MM.1S (cell line): ENCODE measurements at regions not wholly inside any gene's neighbourhood (a gene's known extent, or its start where the extent isn't known, plus 50 kb on each side); places are given as distances from the start of the nearest gene placed in this dataset.

ENCODE experiments used
- DNase-seq: peaks from one replicate; pipeline ENCODE4 v3.0.0-alpha.2; 2015
- H2AFZ ChIP-seq: fragments of 300-600 bp; sonication (generic); 2 replicates; pipeline ENCODE4 v1.6.0; 2016; ENCODE audit warnings: antibody characterized with exemption, low read length
- H3F3A ChIP-seq: fragments of 300-600 bp; sonication (generic); 2 replicates; pipeline ENCODE4 v1.6.1; 2016; ENCODE audit warnings: mild to moderate bottlenecking, antibody characterized with exemption, low read length, moderate library complexity, mixed read lengths; ENCODE audit not compliant: insufficient read depth
- H3K27ac ChIP-seq: fragments of 300-600 bp; sonication (generic); 2 replicates; pipeline ENCODE4 v1.5.1; 2016; ENCODE audit warnings: mild to moderate bottlenecking, low read length
- H3K27me3 ChIP-seq: fragments of 300-600 bp; sonication (generic); replicated peaks from 2 replicates; pipeline ENCODE4 v1.6.0; 2016; ENCODE audit warnings: low read length; ENCODE audit not compliant: insufficient read depth
- H3K36me3 ChIP-seq: fragments of 300-600 bp; sonication (generic); replicated peaks from 2 replicates; pipeline ENCODE4 v1.6.1; 2016; ENCODE audit warnings: mild to moderate bottlenecking, low read length, mixed read lengths; ENCODE audit not compliant: insufficient read depth
- H3K4me1 ChIP-seq: fragments of 300-600 bp; sonication (generic); 2 replicates; pipeline ENCODE4 v1.6.1; 2016; ENCODE audit warnings: low read length, mixed read lengths
- H3K4me2 ChIP-seq: fragments of 300-600 bp; sonication (generic); 2 replicates; pipeline ENCODE4 v1.6.0; 2016; ENCODE audit warnings: low read depth, low read length
- H3K4me3 ChIP-seq: fragments of 300-600 bp; sonication (generic); 2 replicates; pipeline ENCODE4 v1.5.1; 2016; ENCODE audit warnings: low read length, mixed read lengths
- H3K79me2 ChIP-seq: fragments of 300-600 bp; sonication (generic); 2 replicates; pipeline ENCODE4 v1.6.1; 2016; ENCODE audit warnings: mixed run types, low read length, mixed read lengths
- H3K9ac ChIP-seq: fragments of 300-600 bp; sonication (generic); 2 replicates; pipeline ENCODE4 v1.6.1; 2016; ENCODE audit warnings: low read length, mixed read lengths
- H3K9me2 ChIP-seq: fragments of 300-600 bp; sonication (generic); replicated peaks from 2 replicates; pipeline ENCODE4 v1.6.1; 2016; ENCODE audit warnings: mild to moderate bottlenecking, low read length, mixed read lengths; ENCODE audit not compliant: insufficient read depth
- H3K9me3 ChIP-seq: fragments of 300-600 bp; sonication (generic); replicated peaks from 2 replicates; pipeline ENCODE4 v1.6.1; 2016; ENCODE audit warnings: mild to moderate bottlenecking, low read length, mixed read lengths; ENCODE audit not compliant: insufficient read depth
- H4K20me1 ChIP-seq: fragments of 300-600 bp; sonication (generic); 2 replicates; pipeline ENCODE4 v1.6.1; 2016; ENCODE audit warnings: mild to moderate bottlenecking, low read length, moderate library complexity, mixed read lengths; ENCODE audit not compliant: insufficient read depth
- CTCF ChIP-seq: fragments of 300-600 bp; sonication (generic); IDR thresholded peaks from 2 replicates; pipeline ENCODE4 v1.5.1; 2016; ENCODE audit warnings: antibody characterized with exemption, low read length, mixed read lengths
- EZH2 ChIP-seq: fragments of 300-600 bp; sonication (generic); optimal IDR thresholded peaks from 2 replicates; pipeline ENCODE3; 2017; ENCODE audit warnings: low read depth, mild to moderate bottlenecking, antibody characterized with exemption, low read length, mixed read lengths
- EZH2phosphoT487 ChIP-seq: fragments of 300-600 bp; sonication (generic); IDR thresholded peaks from 2 replicates; pipeline ENCODE4 v1.6.1; 2018; ENCODE audit warnings: antibody characterized with exemption, low read length

GRCh38 chr1:38780133-38780532 lies 79.4 kb downstream of the RRAGC start:
- Histone ChIP-seq H3K36me3 (no peaks in the 10 kb centered on the region), H3K27me3 (no peaks in the 10 kb centered on the region), H3K9me3 (no peaks in the 10 kb centered on the region), H3F3A (no peaks in the 10 kb centered on the region), H3K4me1 (peaks cover 4% of the 10 kb centered on the region; the same call in 1 of the 2 replicates), H3K9me2 (no peaks in the 10 kb centered on the region), H2AFZ (no peak overlapping the region), H3K79me2 (no peaks in the 10 kb centered on the region), H4K20me1 (no peaks in the 10 kb centered on the region), H3K9ac (no peak overlapping the region), H3K27ac (peak overlapping the region; percentile 18; the same call in 1 of the 2 replicates), H3K4me2 (0 out of 2 replicates have a peak overlapping the region, but pooled peaks have one; percentile 27), H3K4me3 (no peak overlapping the region)
- peak; percentile 77 for DNase-seq
- TF ChIP-seq CTCF (no peak), EZH2phosphoT487 (no peak), EZH2 (no peak)

DNA sequence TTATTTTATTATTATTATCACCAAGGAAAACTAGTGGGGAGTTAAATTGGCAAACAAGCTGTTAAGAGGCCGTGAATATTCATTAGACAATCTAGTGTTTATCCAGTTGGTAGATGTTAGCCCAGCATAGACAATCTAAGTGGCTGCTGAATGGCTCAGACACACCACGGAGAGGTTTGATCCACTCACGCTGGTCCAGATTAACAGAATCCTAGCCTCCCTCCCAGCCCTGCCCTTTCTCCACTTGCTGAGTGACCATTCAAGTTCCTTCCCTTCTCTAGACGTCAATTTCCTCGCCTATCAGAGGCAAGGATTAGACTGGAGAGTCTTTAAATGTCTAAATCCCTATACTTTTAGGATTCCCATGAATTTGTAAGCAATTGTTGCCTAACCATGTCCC lies 80.1 kb downstream of the RRAGC start:
- Histone ChIP-seq H3K27ac (peak overlapping the region; percentile 18; the same call in 1 of the 2 replicates), H3K4me3 (no peak overlapping the region), H3K9ac (no peak overlapping the region), H2AFZ (no peak overlapping the region), H3K4me2 (no peak overlapping the region), H3K36me3 (no peaks in the 10 kb centered on the region), H3K4me1 (peaks cover 4% of the 10 kb centered on the region; the same call in 1 of the 2 replicates), H3F3A (no peaks in the 10 kb centered on the region), H3K27me3 (no peaks in the 10 kb centered on the region), H3K79me2 (no peaks in the 10 kb centered on the region), H3K9me3 (no peaks in the 10 kb centered on the region), H4K20me1 (no peaks in the 10 kb centered on the region), H3K9me2 (no peaks in the 10 kb centered on the region)
- DNase-seq: no peak
- TF ChIP-seq EZH2 (no peak), EZH2phosphoT487 (no peak), CTCF (no peak)

DNA sequence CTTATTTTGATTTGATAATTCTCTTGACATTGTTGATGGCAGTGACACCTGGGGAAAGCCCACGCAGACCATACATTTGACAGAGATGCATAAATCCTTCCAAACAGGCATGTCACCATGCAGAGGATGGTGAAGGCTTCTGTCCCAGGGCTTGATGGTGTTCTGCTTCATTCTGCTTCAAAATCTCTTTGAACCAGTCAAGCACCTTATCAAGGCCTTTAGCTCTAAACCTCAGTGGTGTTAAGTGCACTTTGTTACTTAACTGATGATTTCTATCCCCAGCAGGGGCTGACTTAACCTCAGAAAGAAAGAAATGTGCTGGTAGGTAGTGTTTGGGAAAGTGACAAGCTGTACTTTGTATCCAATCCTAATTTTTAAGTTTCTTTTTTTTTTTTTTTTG lies 81.1 kb downstream of the RRAGC start:
- H3K4me2 ChIP-seq: no peak overlapping the region
- H3F3A ChIP-seq: no peaks in the 10 kb centered on the region
- TF ChIP-seq EZH2 (no peak), EZH2phosphoT487 (no peak), CTCF (no peak)
- H3K27ac ChIP-seq: no peak overlapping the region
- no peak overlapping the region for H3K9ac ChIP-seq
- no peaks in the 10 kb centered on the region for H4K20me1 ChIP-seq
- H3K27me3 ChIP-seq: no peaks in the 10 kb centered on the region
- H3K4me3 ChIP-seq: no peak overlapping the region
- no peaks in the 10 kb centered on the region for H3K79me2 ChIP-seq
- no peaks in the 10 kb centered on the region for H3K9me3 ChIP-seq
- no peak overlapping the region for H2AFZ ChIP-seq
- H3K4me1 ChIP-seq: peaks cover 4% of the 10 kb centered on the region; the same call in 1 of the 2 replicates
- no peaks in the 10 kb centered on the region for H3K9me2 ChIP-seq
- no peak for DNase-seq
- no peaks in the 10 kb centered on the region for H3K36me3 ChIP-seq

DNA sequence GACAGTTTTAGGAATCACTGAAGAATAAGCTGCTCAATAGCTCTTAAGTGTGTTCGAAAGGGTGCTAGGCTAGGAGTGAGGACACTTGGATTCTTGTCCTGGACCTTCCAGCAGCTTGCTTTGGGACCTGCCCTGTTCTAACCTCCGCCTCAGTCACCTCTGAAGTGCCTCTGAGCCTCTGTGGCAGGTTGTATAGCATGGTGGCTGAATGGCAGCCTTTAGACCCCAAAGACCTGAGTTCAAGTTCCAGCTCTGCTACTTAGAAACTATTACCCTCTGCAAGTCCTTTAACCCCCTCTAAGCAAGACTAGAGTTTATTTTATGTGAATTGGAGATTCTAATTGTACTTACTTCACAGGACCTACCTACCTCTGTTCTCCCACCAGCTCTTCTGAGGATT lies 81.5 kb downstream of the RRAGC start:
- Histone ChIP-seq H3K9ac (no peak overlapping the region), H3F3A (no peaks in the 10 kb centered on the region), H3K27ac (no peak overlapping the region), H3K36me3 (no peaks in the 10 kb centered on the region), H3K9me3 (no peaks in the 10 kb centered on the region), H3K9me2 (no peaks in the 10 kb centered on the region), H2AFZ (no peak overlapping the region), H3K4me1 (peaks cover 4% of the 10 kb centered on the region; the same call in 1 of the 2 replicates), H4K20me1 (no peaks in the 10 kb centered on the region), H3K27me3 (no peaks in the 10 kb centered on the region), H3K4me3 (no peak overlapping the region), H3K79me2 (no peaks in the 10 kb centered on the region), H3K4me2 (no peak overlapping the region)
- no peak for DNase-seq
- TF ChIP-seq EZH2phosphoT487 (no peak), EZH2 (no peak), CTCF (no peak)
